GM12891 (cell line): ENCODE measurements at regions not wholly inside any gene's neighbourhood (a gene's known extent, or its start where the extent isn't known, plus 50 kb on each side); places are given as distances from the start of the nearest gene placed in this dataset.

Experiments
- POLR2A ChIP-seq: IDR thresholded peaks from 2 replicates; pipeline ENCODE4 v1.6.1; 2011; ENCODE audit warnings: low read depth, low read length, control low read depth
- POLR2AphosphoS5 ChIP-seq: IDR thresholded peaks from 2 replicates; pipeline ENCODE4 v1.6.1; 2011; ENCODE audit warnings: low read depth, low read length, control low read depth
- TAF1 ChIP-seq: IDR thresholded peaks from 2 replicates; pipeline ENCODE4 v1.6.1; 2011; ENCODE audit warnings: low read depth, low read length, control low read depth

GRCh38 chr5:104754311-104754995 lies 1191.9 kb upstream of the NUDT12 start:
- no peak for TF ChIP-seq POLR2A
- no peak for TF ChIP-seq POLR2AphosphoS5
- TF ChIP-seq TAF1, result no peak
